DOHH2 (cell line): ENCODE measurements at regions not wholly inside any gene's neighbourhood (a gene's known extent, or its start where the extent isn't known, plus 50 kb on each side); places are given as distances from the start of the nearest gene placed in this dataset.

Experiments used
- H3F3A ChIP-seq: fragments of 200-600 bp; sonication (generic), shearing (Covaris generic); 2 replicates; pipeline ENCODE4 v1.6.0; 2016; ENCODE audit warnings: antibody characterized with exemption, mild to moderate bottlenecking; ENCODE audit not compliant: control insufficient read depth, insufficient read depth
- H3K27ac ChIP-seq: fragments of 200-600 bp; sonication (generic); 2 replicates; pipeline ENCODE4 v1.5.1; 2014; ENCODE audit warnings: low read depth, mild to moderate bottlenecking, low read length, moderate library complexity
- H3K27me3 ChIP-seq: fragments of 200-600 bp; sonication (generic); 2 replicates; pipeline ENCODE4 v1.6.1; 2014; ENCODE audit warnings: mild to moderate bottlenecking, low read length, mixed read lengths; ENCODE audit not compliant: control insufficient read depth
- H3K36me3 ChIP-seq: fragments of 200-600 bp; sonication (generic); 2 replicates; pipeline ENCODE4 v1.6.1; 2014; ENCODE audit warnings: mild to moderate bottlenecking, low read length, moderate library complexity, mixed read lengths; ENCODE audit not compliant: control insufficient read depth
- H3K4me1 ChIP-seq: fragments of 200-600 bp; sonication (generic); 2 replicates; pipeline ENCODE4 v1.6.1; 2014; ENCODE audit warnings: mild to moderate bottlenecking, low read length, mixed read lengths; ENCODE audit not compliant: control insufficient read depth
- H3K4me2 ChIP-seq: fragments of 200-600 bp; sonication (generic); 2 replicates; pipeline ENCODE4 v1.6.0; 2014; ENCODE audit warnings: mild to moderate bottlenecking, low read length, moderate library complexity
- H3K4me3 ChIP-seq: fragments of 200-600 bp; sonication (generic); 2 replicates; pipeline ENCODE4 v1.5.1; 2014; ENCODE audit warnings: mild to moderate bottlenecking, low read length, mixed read lengths
- H3K79me2 ChIP-seq: fragments of 200-600 bp; sonication (generic); 2 replicates; pipeline ENCODE4 v1.6.1; 2014; ENCODE audit warnings: mild to moderate bottlenecking, low read length, mixed read lengths; ENCODE audit not compliant: control insufficient read depth
- H3K9me2 ChIP-seq: fragments of 200-600 bp; sonication (generic); replicated peaks from 2 replicates; pipeline ENCODE4 v1.6.1; 2014; ENCODE audit warnings: mild to moderate bottlenecking, low read length, mixed read lengths; ENCODE audit not compliant: control insufficient read depth
- H3K9me3 ChIP-seq: fragments of 200-600 bp; sonication (generic); 2 replicates; pipeline ENCODE4 v1.6.1; 2014; ENCODE audit warnings: antibody characterized with exemption, low read length, mixed read lengths; ENCODE audit not compliant: control insufficient read depth, insufficient read depth
- H4K20me1 ChIP-seq: fragments of 200-600 bp; sonication (generic); 2 replicates; pipeline ENCODE4 v1.6.0; 2014; ENCODE audit warnings: low read depth, mild to moderate bottlenecking, antibody characterized with exemption, low read length, moderate library complexity; ENCODE audit not compliant: control insufficient read depth, insufficient read depth
- EZH2phosphoT487 ChIP-seq: fragments of 200-600 bp; sonication (generic); IDR thresholded peaks from 2 replicates; pipeline ENCODE4 v1.6.1; 2017; ENCODE audit warnings: borderline replicate concordance, mild to moderate bottlenecking, antibody characterized with exemption, low read length, moderate library complexity, mixed read lengths
- TF ChIP-seq, protein P1 (sequence below): fragments of 200-600 bp; sonication (generic); IDR thresholded peaks from one replicate; pipeline ENCODE4 v1.5.1; 2014; ENCODE audit warnings: antibody characterized with exemption, mild to moderate bottlenecking, low read depth, low read length; ENCODE audit not compliant: poor library complexity, severe bottlenecking

DNA sequence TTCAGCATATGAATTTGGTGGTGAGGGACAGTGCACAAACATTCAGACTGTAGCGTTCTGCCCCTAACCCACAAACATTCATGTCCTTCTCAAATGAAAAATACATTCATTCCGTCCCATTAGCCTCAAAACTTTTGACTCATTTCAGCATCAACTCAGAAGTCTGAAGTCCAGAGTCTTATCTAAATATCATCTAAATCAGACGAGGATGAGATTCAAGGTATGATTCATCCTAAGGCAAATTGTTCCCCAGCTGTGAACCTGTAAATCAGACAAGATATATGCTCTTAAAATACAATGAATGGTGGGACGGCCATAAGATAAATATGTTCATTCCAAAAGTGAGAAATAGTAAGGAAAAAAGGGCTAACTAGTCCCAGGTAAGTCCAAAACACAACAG is 1195.6 kb upstream of the ADGRL4 start:
- TF ChIP-seq EZH2phosphoT487, result no peak
- TF ChIP-seq, protein P1, sequence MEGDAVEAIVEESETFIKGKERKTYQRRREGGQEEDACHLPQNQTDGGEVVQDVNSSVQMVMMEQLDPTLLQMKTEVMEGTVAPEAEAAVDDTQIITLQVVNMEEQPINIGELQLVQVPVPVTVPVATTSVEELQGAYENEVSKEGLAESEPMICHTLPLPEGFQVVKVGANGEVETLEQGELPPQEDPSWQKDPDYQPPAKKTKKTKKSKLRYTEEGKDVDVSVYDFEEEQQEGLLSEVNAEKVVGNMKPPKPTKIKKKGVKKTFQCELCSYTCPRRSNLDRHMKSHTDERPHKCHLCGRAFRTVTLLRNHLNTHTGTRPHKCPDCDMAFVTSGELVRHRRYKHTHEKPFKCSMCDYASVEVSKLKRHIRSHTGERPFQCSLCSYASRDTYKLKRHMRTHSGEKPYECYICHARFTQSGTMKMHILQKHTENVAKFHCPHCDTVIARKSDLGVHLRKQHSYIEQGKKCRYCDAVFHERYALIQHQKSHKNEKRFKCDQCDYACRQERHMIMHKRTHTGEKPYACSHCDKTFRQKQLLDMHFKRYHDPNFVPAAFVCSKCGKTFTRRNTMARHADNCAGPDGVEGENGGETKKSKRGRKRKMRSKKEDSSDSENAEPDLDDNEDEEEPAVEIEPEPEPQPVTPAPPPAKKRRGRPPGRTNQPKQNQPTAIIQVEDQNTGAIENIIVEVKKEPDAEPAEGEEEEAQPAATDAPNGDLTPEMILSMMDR, result no peak
- H3F3A ChIP-seq, result no peaks in the 10 kb centered on the region
- no peaks in the 10 kb centered on the region for H4K20me1 ChIP-seq
- H3K4me3 ChIP-seq, result no peak overlapping the region
- H3K27me3 ChIP-seq, result no peaks in the 10 kb centered on the region
- H3K4me2 ChIP-seq, result no peak overlapping the region
- no peak overlapping the region for H3K27ac ChIP-seq
- H3K4me1 ChIP-seq, result no peaks in the 10 kb centered on the region
- H3K9me3 ChIP-seq, result no peaks in the 10 kb centered on the region
- H3K36me3 ChIP-seq, result no peaks in the 10 kb centered on the region
- H3K79me2 ChIP-seq, result no peaks in the 10 kb centered on the region
- no peaks in the 10 kb centered on the region for H3K9me2 ChIP-seq

DNA sequence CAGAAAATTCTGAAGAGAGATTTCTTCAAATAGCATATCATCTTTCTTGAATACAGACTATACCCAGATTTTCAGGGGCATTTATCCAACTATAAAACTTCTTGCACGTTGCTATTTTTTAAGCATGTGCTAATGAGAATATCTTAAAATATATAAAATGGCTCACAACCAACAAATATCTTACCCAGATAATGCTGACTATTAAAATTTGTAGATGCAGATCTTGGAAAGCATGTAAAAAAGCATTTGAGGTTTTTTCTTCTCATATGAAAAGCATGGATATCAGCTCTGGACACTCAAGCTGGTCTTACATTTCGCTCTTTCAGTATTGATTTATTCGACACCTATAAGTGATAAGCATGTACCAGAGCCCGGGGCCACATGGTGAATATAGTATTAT is 1187.7 kb upstream of the ADGRL4 start:
- no peak overlapping the region for H3K27ac ChIP-seq
- H3K36me3 ChIP-seq, result no peaks in the 10 kb centered on the region
- no peaks in the 10 kb centered on the region for H3K9me2 ChIP-seq
- no peak overlapping the region for H3K4me2 ChIP-seq
- H3K4me3 ChIP-seq, result no peak overlapping the region
- no peaks in the 10 kb centered on the region for H3K9me3 ChIP-seq
- TF ChIP-seq, protein P1, result no peak
- TF ChIP-seq EZH2phosphoT487, result no peak
- no peaks in the 10 kb centered on the region for H3F3A ChIP-seq
- no peaks in the 10 kb centered on the region for H3K79me2 ChIP-seq
- H3K4me1 ChIP-seq, result no peaks in the 10 kb centered on the region
- no peaks in the 10 kb centered on the region for H3K27me3 ChIP-seq
- H4K20me1 ChIP-seq, result no peaks in the 10 kb centered on the region

DNA sequence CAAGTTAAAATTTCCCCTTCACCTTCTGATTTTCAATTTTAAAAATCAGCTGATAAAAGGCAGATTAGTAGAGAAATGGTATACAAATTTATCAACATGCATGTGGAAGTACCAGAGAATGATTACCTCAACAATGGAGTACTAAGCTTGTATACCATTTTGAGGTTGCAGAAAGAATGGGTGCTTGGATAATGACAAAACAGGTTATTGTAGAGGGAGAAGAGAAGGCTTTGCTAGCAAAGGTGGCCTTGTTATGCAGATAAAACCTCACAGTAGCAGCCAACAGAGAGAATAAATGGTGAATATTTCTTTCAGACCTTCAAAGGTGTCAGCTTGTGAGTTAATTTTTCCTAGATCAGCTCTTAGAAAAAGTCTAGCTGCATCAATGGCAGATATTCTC is 1174.9 kb upstream of the ADGRL4 start:
- no peak for TF ChIP-seq EZH2phosphoT487
- TF ChIP-seq, protein P1, result no peak
- Histone ChIP-seq H4K20me1 (no peaks in the 10 kb centered on the region), H3K4me3 (no peak overlapping the region), H3K4me1 (no peaks in the 10 kb centered on the region), H3K27me3 (no peaks in the 10 kb centered on the region), H3K4me2 (no peak overlapping the region), H3K9me2 (no peaks in the 10 kb centered on the region), H3K9me3 (no peaks in the 10 kb centered on the region), H3K27ac (no peak overlapping the region), H3K79me2 (no peaks in the 10 kb centered on the region), H3F3A (no peaks in the 10 kb centered on the region), H3K36me3 (no peaks in the 10 kb centered on the region)

DNA sequence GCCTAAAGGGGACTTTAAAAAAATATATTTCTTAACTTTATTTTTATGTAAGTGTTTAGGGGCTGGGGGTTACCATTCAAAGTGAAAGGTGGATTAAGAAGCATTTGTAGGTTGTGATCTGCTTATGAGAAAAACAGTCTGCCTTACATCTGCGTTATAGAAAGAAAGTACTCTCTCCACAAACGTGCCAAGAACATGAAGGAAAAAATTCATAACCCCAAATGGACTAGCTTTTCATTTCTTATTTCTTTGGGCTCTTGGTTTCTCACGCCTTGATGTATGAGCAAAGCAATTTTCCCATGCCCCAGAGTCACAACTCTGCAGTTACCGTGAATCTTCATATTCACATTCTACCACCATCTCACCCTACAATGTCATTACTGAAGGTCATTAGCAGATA is 1165.1 kb upstream of the ADGRL4 start:
- Histone ChIP-seq H4K20me1 (no peaks in the 10 kb centered on the region), H3K4me1 (no peaks in the 10 kb centered on the region), H3K79me2 (no peaks in the 10 kb centered on the region), H3K27me3 (no peaks in the 10 kb centered on the region), H3K4me3 (no peak overlapping the region), H3K27ac (no peak overlapping the region), H3K4me2 (no peak overlapping the region), H3F3A (no peaks in the 10 kb centered on the region), H3K9me3 (no peaks in the 10 kb centered on the region), H3K36me3 (no peaks in the 10 kb centered on the region), H3K9me2 (no peaks in the 10 kb centered on the region)
- no peak for TF ChIP-seq EZH2phosphoT487
- TF ChIP-seq, protein P1, result no peak
